K562 (cell line): ENCODE measurements at regions not wholly inside any gene's neighbourhood (a gene's known extent, or its start where the extent isn't known, plus 50 kb on each side); places are given as distances from the start of the nearest gene placed in this dataset.

ENCODE experiments used
- ATAC-seq: fragments of 200-7000 bp; cut with Tn5 transposase; 3 replicates; pipeline ENCODE4 v1.9.1; 2020; ENCODE audit warnings: moderate library complexity
- BruUV-seq: library from RNA; stranded (reverse); fragments of 400-500 nt; replicated peaks from 2 replicates; lab custom pipeline; 2021; lab: Mats Ljungman, UMichigan
- CTCF ChIA-PET: fragments of 300-600 bp; formaldehyde crosslinking; extraction: SDS; loops from one replicate; lab custom pipeline; 2021; ENCODE audit warnings: low intra/inter-chr PET ratio; lab: Yijun Ruan, JAX
- POLR2A ChIA-PET: fragments of 300-600, 350-650 bp; sonication (Branson Sonifier 250); formaldehyde crosslinking; extraction: SDS; loops from one replicate; lab custom pipeline; 2021; ENCODE audit warnings: antibody characterized with exemption, inconsistent platforms; lab: Yijun Ruan, JAX
- DNase-seq, 4 experiments: peaks; one replicate each; pipeline versions ENCODE4 v3.0.0 to v3.0.0-alpha.2; 2011 to 2018; ENCODE audit warnings: low spot score in 3 of 4, mixed read lengths in 3 of 4; ENCODE audit errors: extremely low read depth in 1 of 4
- FAIRE-seq: peaks from 2 replicates; lab custom pipeline; 2011; peaks lifted over from hg19 to GRCh38; lab: Jason Lieb, UNC
- H2AFZ ChIP-seq: 2 replicates; pipeline ENCODE4 v1.6.0; 2011; ENCODE audit warnings: low read depth, low read length, control low read depth, inconsistent platforms
- H3K27ac ChIP-seq: fragments of 200-600 bp; 3 replicates; pipeline ENCODE4 v1.8.0; 2011; ENCODE audit warnings: low read depth, mild to moderate bottlenecking, control low read depth, inconsistent platforms, low read length, moderate library complexity, mixed read lengths; ENCODE audit errors: extremely low read depth
- H3K27me3 ChIP-seq, 2 experiments: fragments of 300-600 bp in 1 of 2; 2 replicates in 1 of 2; 3 replicates in 1 of 2; pipeline versions ENCODE4 v1.6.0 to v1.8.0; 2011; ENCODE audit warnings: inconsistent platforms in 2 of 2, low read length in 2 of 2, mild to moderate bottlenecking in 1 of 2, mixed read lengths in 1 of 2, moderate library complexity in 1 of 2; ENCODE audit not compliant: control insufficient read depth in 2 of 2, insufficient read depth in 2 of 2
- H3K36me3 ChIP-seq: fragments of 300-600 bp; 3 replicates; pipeline ENCODE4 v1.8.0; 2011; ENCODE audit warnings: mild to moderate bottlenecking, low read length, inconsistent platforms; ENCODE audit not compliant: control insufficient read depth, insufficient read depth
- H3K4me1 ChIP-seq, 2 experiments: fragments of 200-600 bp in 1 of 2; replicated peaks in 1 of 2; 2 replicates in 1 of 2; 3 replicates in 1 of 2; pipeline versions ENCODE4 v1.5.1 to v1.8.0; 2011; ENCODE audit warnings: inconsistent platforms in 2 of 2, low read length in 2 of 2, mild to moderate bottlenecking in 1 of 2, mixed read lengths in 1 of 2, moderate library complexity in 1 of 2; ENCODE audit not compliant: control insufficient read depth in 2 of 2, insufficient read depth in 2 of 2
- H3K4me2 ChIP-seq: 2 replicates; pipeline ENCODE4 v1.6.1; 2011; ENCODE audit warnings: low read length, control low read depth, inconsistent platforms, mixed read lengths; ENCODE audit not compliant: insufficient read depth
- H3K4me3 ChIP-seq: fragments of 200-600 bp; sonication (generic), shearing (Covaris generic); 2 replicates; pipeline ENCODE4 v1.5.1; 2016; ENCODE audit warnings: control low read depth, inconsistent platforms
- H3K79me2 ChIP-seq: fragments of 200-600 bp; 3 replicates; pipeline ENCODE4 v1.8.0; 2011; ENCODE audit warnings: low read length, inconsistent platforms; ENCODE audit not compliant: control insufficient read depth, insufficient read depth
- H3K9ac ChIP-seq, 2 experiments: 2 replicates each; pipeline versions ENCODE4 v1.6.0 to v1.6.1; 2011; ENCODE audit warnings: low read depth in 2 of 2, low read length in 2 of 2, control low read depth in 1 of 2, inconsistent platforms in 1 of 2, mild to moderate bottlenecking in 1 of 2, mixed read lengths in 1 of 2; ENCODE audit not compliant: insufficient read depth in 1 of 2
- H3K9me1 ChIP-seq: one replicate; pipeline ENCODE4 v1.6.0; 2011; ENCODE audit warnings: inconsistent platforms, mild to moderate bottlenecking, low read length, moderate library complexity; ENCODE audit not compliant: control insufficient read depth, insufficient read depth
- H3K9me3 ChIP-seq: replicated peaks from 2 replicates; pipeline ENCODE4 v1.5.1; 2011; ENCODE audit warnings: low read depth, low read length, inconsistent platforms; ENCODE audit not compliant: control insufficient read depth, insufficient read depth
- H4K20me1 ChIP-seq: replicated peaks from 2 replicates; pipeline ENCODE4 v1.6.1; 2011; ENCODE audit warnings: low read length, inconsistent platforms, mixed read lengths; ENCODE audit not compliant: control insufficient read depth, insufficient read depth
- HMBOX1 ChIP-seq: sonication (generic); IDR thresholded peaks from 2 replicates; pipeline ENCODE4 v1.6.1; 2016
- IRF9 ChIP-seq: fragments of 450-650 bp; IDR thresholded peaks from 2 replicates; pipeline ENCODE4 v1.6.1; 2016; ENCODE audit warnings: missing biosample characterization, missing genetic modification characterization
- MCM2 ChIP-seq: fragments of 450-650 bp; IDR thresholded peaks from 2 replicates; pipeline ENCODE4 v1.6.1; 2017; ENCODE audit warnings: low read depth, mild to moderate bottlenecking
- OTX1 ChIP-seq: fragments of 450-650 bp; formaldehyde crosslinking; IDR thresholded peaks from 2 replicates; pipeline ENCODE4 v1.4.0; 2022; ENCODE audit warnings: mild to moderate bottlenecking
- TFAM ChIP-seq: fragments of 250-450 bp; sonication (Bioruptor Pico); conservative IDR thresholded peaks from 2 replicates; pipeline ENCODE4 v1.5.0; 2021; ENCODE audit warnings: mild to moderate bottlenecking, moderate library complexity
- ZFX ChIP-seq: sonication (generic); formaldehyde crosslinking; IDR thresholded peaks from 2 replicates; pipeline ENCODE4 v1.8.0; 2022; ENCODE audit warnings: mild to moderate bottlenecking, missing genetic modification reagents, moderate library complexity
- ZNF239 ChIP-seq: fragments of 250-450 bp; sonication (Bioruptor Pico); IDR thresholded peaks from 2 replicates; pipeline ENCODE4 v1.4.0; 2020; ENCODE audit warnings: mild to moderate bottlenecking
- WGBS: fragments of 100-300 bp; shearing (Covaris generic); methylation state at CpG from one replicate; pipeline ENCODE4 v1.1.6; 2016; ENCODE audit warnings: low coverage, mixed read lengths; ENCODE audit not compliant: insufficient coverage; ENCODE audit errors: missing lambda C conversion rate; 5-methylcytosine and 5-hydroxymethylcytosine counted together
- in situ Hi-C: fragments of 300-500 bp; cut with MboI; formaldehyde crosslinking; loops from 4 replicates; pipeline ENCODE4 v1.15.0; 2018; ENCODE audit warnings: inconsistent platforms, mixed read lengths
- intact Hi-C: fragments of 100-400 bp; cut with micrococcal nuclease; formaldehyde crosslinking; loops from 2 replicates; pipeline ENCODE4 v1.14.2; 2022
- TF ChIP-seq, protein P1 (sequence below): fragments of 450-650 bp; IDR thresholded peaks from one replicate; pipeline ENCODE4 v1.6.1; 2018; ENCODE audit warnings: mild to moderate bottlenecking, moderate library complexity; ENCODE audit not compliant: partially characterized antibody

DNA sequence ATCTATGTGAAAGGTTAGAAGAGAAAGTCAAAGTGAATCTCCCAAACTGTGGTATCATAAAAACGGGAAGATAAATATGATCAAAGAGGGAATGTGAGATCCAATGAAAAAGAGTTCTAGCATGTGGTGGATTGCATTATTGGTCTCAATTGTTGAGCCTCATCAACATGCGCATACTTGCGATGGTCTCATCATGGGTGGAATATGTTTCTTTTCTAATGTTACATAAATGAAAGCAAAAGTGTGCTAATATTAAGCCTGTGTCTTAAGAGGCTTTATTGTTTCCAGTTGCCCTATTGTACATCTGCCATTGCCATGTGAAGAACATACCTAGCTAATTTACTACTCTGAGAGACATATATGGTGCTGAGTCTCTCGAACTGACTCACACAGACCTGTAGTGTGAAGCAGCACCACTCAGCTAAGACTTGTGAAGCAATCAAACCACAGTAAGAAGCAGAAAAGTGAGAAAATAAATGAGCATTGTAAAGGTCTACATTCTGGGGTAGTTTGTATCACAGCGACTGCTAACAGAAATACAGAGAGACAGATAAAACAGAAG lies 645.5 kb upstream of the PCDH15 start:
- CTCF ChIA-PET = no interaction called here

More for the DNA sequence above, 645.5 kb upstream of the PCDH15 start:
- H4K20me1 ChIP-seq = no peaks in the 10 kb centered on the region
- in situ Hi-C loops (no loop called here), intact Hi-C loops (no loop called here)
- no peaks in the 10 kb centered on the region for H3K27me3 ChIP-seq
- H3K4me2 ChIP-seq = no peak overlapping the region
- H3K9ac ChIP-seq = no peak overlapping the region
- ATAC-seq (no peak), FAIRE-seq (no peak), DNase-seq (no peak)
- POLR2A ChIA-PET = no interaction called here
- H3K4me1 ChIP-seq = no peaks in the 10 kb centered on the region
- no peaks in the 10 kb centered on the region for H3K79me2 ChIP-seq
- H2AFZ ChIP-seq = no peak overlapping the region
- no peak overlapping the region for H3K27ac ChIP-seq
- H3K9me1 ChIP-seq = no peaks in the 10 kb centered on the region
- no TSS peak for BruUV-seq
- no peaks in the 10 kb centered on the region for H3K36me3 ChIP-seq
- no peak overlapping the region for H3K4me3 ChIP-seq
- TF ChIP-seq ZFX (CRISPR knock-in tag) = no peak
- no peak for TF ChIP-seq IRF9 (tag)
- TF ChIP-seq, protein P1, sequence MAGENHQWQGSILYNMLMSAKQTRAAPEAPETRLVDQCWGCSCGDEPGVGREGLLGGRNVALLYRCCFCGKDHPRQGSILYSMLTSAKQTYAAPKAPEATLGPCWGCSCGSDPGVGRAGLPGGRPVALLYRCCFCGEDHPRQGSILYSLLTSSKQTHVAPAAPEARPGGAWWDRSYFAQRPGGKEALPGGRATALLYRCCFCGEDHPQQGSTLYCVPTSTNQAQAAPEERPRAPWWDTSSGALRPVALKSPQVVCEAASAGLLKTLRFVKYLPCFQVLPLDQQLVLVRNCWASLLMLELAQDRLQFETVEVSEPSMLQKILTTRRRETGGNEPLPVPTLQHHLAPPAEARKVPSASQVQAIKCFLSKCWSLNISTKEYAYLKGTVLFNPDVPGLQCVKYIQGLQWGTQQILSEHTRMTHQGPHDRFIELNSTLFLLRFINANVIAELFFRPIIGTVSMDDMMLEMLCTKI = no peak
- TF ChIP-seq TFAM (CRISPR knock-in tag) = no peak
- no peak for TF ChIP-seq OTX1
- TF ChIP-seq HMBOX1 = no peak
- no peak for TF ChIP-seq MCM2
- no peak for TF ChIP-seq ZNF239 (CRISPR knock-in tag)
- H3K9me3 ChIP-seq = no peaks in the 10 kb centered on the region; the same call in none of the 2 replicates
- WGBS = 20% methylated on average over 5 of the region's 5 CpGs
